ENCODE measurements at regions not wholly inside any gene's neighbourhood (a gene's known extent, or its start where the extent isn't known, plus 50 kb on each side); places are given as distances from the start of the nearest gene placed in this dataset.

- TF ChIP-seq CTCF (IDR thresholded peaks at IDR 0.05; ENCODE audit: control extremely low read depth in 1 of 3, insufficient read depth in 1 of 3, low read depth in 1 of 3, low read length in 3 of 3) (no peak), POU5F1 (IDR thresholded peaks at IDR 0.05; ENCODE audit: low read depth, low read length) (no peak), SIX5 (IDR thresholded peaks at IDR 0.05; ENCODE audit: low read depth, low read length) (no peak)
Observed at GRCh38 chr1:95393434-95393833, 159.4 kb downstream of the RWDD3 start (continued).

All from H1 (cell line).